ENCODE measurements at regions not wholly inside any gene's neighbourhood (a gene's known extent, or its start where the extent isn't known, plus 50 kb on each side); places are given as distances from the start of the nearest gene placed in this dataset.

GRCh38 chr3:98956008-98956407 lies 54.5 kb upstream of the DCBLD2 start:
- TF ChIP-seq, protein P1, sequence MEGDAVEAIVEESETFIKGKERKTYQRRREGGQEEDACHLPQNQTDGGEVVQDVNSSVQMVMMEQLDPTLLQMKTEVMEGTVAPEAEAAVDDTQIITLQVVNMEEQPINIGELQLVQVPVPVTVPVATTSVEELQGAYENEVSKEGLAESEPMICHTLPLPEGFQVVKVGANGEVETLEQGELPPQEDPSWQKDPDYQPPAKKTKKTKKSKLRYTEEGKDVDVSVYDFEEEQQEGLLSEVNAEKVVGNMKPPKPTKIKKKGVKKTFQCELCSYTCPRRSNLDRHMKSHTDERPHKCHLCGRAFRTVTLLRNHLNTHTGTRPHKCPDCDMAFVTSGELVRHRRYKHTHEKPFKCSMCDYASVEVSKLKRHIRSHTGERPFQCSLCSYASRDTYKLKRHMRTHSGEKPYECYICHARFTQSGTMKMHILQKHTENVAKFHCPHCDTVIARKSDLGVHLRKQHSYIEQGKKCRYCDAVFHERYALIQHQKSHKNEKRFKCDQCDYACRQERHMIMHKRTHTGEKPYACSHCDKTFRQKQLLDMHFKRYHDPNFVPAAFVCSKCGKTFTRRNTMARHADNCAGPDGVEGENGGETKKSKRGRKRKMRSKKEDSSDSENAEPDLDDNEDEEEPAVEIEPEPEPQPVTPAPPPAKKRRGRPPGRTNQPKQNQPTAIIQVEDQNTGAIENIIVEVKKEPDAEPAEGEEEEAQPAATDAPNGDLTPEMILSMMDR (IDR thresholded peaks at IDR 0.05), result no peak
- TF ChIP-seq POLR2A (IDR thresholded peaks at IDR 0.05), result no peak

Measured in esophagus squamous epithelium (tissue), 4 donors.